ENCODE measurements at regions not wholly inside any gene's neighbourhood (a gene's known extent, or its start where the extent isn't known, plus 50 kb on each side); places are given as distances from the start of the nearest gene placed in this dataset.
"Not testable (repeated sequence)": the region's sequence is repeated elsewhere in the genome, so short reads cannot be mapped to it uniquely, and the experiment has no call there.

- DNase-seq, result not testable (repeated sequence)
These were observed 833.5 kb downstream of the BRINP3 start for GRCh38 chr1:189644156-189644555.

- DNase-seq, result no peak
These were observed 832.7 kb downstream of the BRINP3 start for GRCh38 chr1:189644970-189645369.

- no peak for DNase-seq
These were observed 831.6 kb downstream of the BRINP3 start for GRCh38 chr1:189646066-189646465.

- DNase-seq, result no peak
These were observed 822.8 kb downstream of the BRINP3 start for GRCh38 chr1:189654906-189655305.

- DNase-seq, result no peak
These were observed 820.8 kb downstream of the BRINP3 start for GRCh38 chr1:189656628-189657530.

- DNase-seq, result no peak
These were observed 819.9 kb downstream of the BRINP3 start for GRCh38 chr1:189657715-189658114.

- no peak for DNase-seq
These were observed 819.3 kb downstream of the BRINP3 start for GRCh38 chr1:189658381-189658780.

GRCh38 chr1:189659731-189660130 lies 817.9 kb downstream of the BRINP3 start:
- no peak for DNase-seq

- DNase-seq, result no peak
These were observed 815.5 kb downstream of the BRINP3 start for GRCh38 chr1:189662190-189662589.

GRCh38 chr1:189669846-189670245 lies 807.8 kb downstream of the BRINP3 start:
- no peak for DNase-seq

GRCh38 chr1:189673217-189673616 lies 804.4 kb downstream of the BRINP3 start:
- DNase-seq, result no peak

- no peak for DNase-seq
These were observed 801.9 kb downstream of the BRINP3 start for GRCh38 chr1:189675712-189676244.

- DNase-seq, result no peak
These were observed 798.9 kb downstream of the BRINP3 start for GRCh38 chr1:189678779-189679178.

- no peak for DNase-seq
These were observed 796.3 kb downstream of the BRINP3 start for GRCh38 chr1:189681252-189681919.

- DNase-seq, result no peak
These were observed 795.1 kb downstream of the BRINP3 start for GRCh38 chr1:189682591-189682990.

- DNase-seq, result no peak
These were observed 791.4 kb downstream of the BRINP3 start for GRCh38 chr1:189686288-189686687.

GRCh38 chr1:189693140-189693539 lies 784.5 kb downstream of the BRINP3 start:
- DNase-seq, result no peak

GRCh38 chr1:189696297-189696696 lies 781.4 kb downstream of the BRINP3 start:
- no peak for DNase-seq

- no peak for DNase-seq
These were observed 780.6 kb downstream of the BRINP3 start for GRCh38 chr1:189697113-189697512.

- no peak for DNase-seq
These were observed 776.1 kb downstream of the BRINP3 start for GRCh38 chr1:189701606-189702005.

- DNase-seq, result no peak
These were observed 771.1 kb downstream of the BRINP3 start for GRCh38 chr1:189706594-189706993.

GRCh38 chr1:189708674-189709073 lies 769.0 kb downstream of the BRINP3 start:
- no peak for DNase-seq

GRCh38 chr1:189718147-189718795 lies 759.4 kb downstream of the BRINP3 start:
- DNase-seq, result not testable (repeated sequence)

Data from CD4-positive, alpha-beta T cell treated with Interleukin-17A for 4 hours (primary cell).